GM12891 (cell line): ENCODE measurements at regions not wholly inside any gene's neighbourhood (a gene's known extent, or its start where the extent isn't known, plus 50 kb on each side); places are given as distances from the start of the nearest gene placed in this dataset.

Experiments
- PAX5 ChIP-seq: IDR thresholded peaks from 2 replicates; pipeline ENCODE4 v1.6.1; 2011; ENCODE audit warnings: low read length, moderate library complexity, mild to moderate bottlenecking; ENCODE audit not compliant: insufficient read depth, severe bottlenecking
- POLR2A ChIP-seq: IDR thresholded peaks from 2 replicates; pipeline ENCODE4 v1.6.1; 2011; ENCODE audit warnings: low read depth, low read length, control low read depth
- POLR2AphosphoS5 ChIP-seq: IDR thresholded peaks from 2 replicates; pipeline ENCODE4 v1.6.1; 2011; ENCODE audit warnings: low read depth, low read length, control low read depth
- POU2F2 ChIP-seq: IDR thresholded peaks from 2 replicates; pipeline ENCODE4 v1.6.1; 2011; ENCODE audit warnings: low read depth, mild to moderate bottlenecking, control low read depth, low read length, moderate library complexity
- SPI1 ChIP-seq: IDR thresholded peaks from 2 replicates; pipeline ENCODE4 v1.6.1; 2011; ENCODE audit warnings: low read depth, low read length, control low read depth
- TAF1 ChIP-seq: IDR thresholded peaks from 2 replicates; pipeline ENCODE4 v1.6.1; 2011; ENCODE audit warnings: low read depth, low read length, control low read depth

DNA sequence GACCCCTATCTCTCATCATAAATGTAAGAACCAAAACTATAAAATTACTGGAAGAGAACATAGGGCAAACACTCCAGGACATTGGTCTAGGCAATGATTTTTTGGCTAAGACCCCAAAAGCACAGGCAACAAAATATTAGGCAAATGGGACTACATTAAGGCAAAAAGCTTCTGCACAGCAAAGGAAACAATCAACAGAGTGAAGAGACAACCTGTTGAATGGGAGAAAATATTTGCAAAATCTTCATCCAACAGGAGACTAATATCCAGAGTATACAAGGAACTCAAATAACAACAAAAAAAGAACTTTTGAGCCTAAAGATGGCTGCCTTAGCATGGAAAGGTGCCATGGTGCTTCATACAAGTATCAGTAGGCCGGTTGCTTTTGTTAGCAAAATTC, 111.1 kb upstream of the FMR1 start:
- TF ChIP-seq POLR2A: no peak
- TF ChIP-seq POLR2AphosphoS5: no peak
- no peak for TF ChIP-seq TAF1
- no peak for TF ChIP-seq SPI1
- TF ChIP-seq POU2F2: no peak
- TF ChIP-seq PAX5: no peak
